Sigmoid colon (tissue), 4 donors: ENCODE measurements at regions not wholly inside any gene's neighbourhood (a gene's known extent, or its start where the extent isn't known, plus 50 kb on each side); places are given as distances from the start of the nearest gene placed in this dataset.

Source experiments
- EP300 ChIP-seq, 4 donors: sonication (generic); formaldehyde crosslinking; IDR thresholded peaks; one replicate each; pipeline ENCODE4 v1.6.1; 2017; ENCODE audit warnings: antibody characterized with exemption in 4 of 4
- POLR2A ChIP-seq, 2 donors: fragments of 450-650 bp; IDR thresholded peaks; one replicate each; pipeline ENCODE4 v1.6.1; 2016; ENCODE audit warnings: antibody characterized with exemption in 2 of 2, mild to moderate bottlenecking in 2 of 2, moderate library complexity in 2 of 2
- TF ChIP-seq, protein P1 (sequence below), 4 experiments: fragments of 450-650 bp in 3 of 4; fragments of 200-600 bp in 1 of 4; IDR thresholded peaks; one replicate each; pipeline ENCODE4 v1.5.1; 2016 to 2019; ENCODE audit warnings: antibody characterized with exemption in 4 of 4, mild to moderate bottlenecking in 3 of 4, moderate library complexity in 2 of 4

DNA sequence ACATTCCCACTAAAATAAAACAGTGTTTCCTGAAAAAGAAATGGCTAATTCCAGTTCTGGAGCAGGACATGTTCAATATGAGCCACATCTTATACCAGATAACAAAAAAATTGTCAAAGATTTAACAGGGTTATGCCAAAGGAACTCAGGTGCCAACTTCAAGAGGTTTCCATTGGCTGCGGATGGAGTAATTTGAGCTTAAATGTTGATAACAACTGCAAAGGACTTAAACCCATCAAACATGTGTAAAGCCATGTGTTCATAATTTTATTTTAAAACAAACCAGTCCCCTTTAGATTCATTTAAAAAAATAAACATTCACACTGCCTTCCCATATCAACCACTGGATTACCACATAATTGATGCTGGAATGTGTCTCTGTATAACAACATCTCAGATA, 156.4 kb upstream of the PCDH18 start:
- TF ChIP-seq, protein P1, sequence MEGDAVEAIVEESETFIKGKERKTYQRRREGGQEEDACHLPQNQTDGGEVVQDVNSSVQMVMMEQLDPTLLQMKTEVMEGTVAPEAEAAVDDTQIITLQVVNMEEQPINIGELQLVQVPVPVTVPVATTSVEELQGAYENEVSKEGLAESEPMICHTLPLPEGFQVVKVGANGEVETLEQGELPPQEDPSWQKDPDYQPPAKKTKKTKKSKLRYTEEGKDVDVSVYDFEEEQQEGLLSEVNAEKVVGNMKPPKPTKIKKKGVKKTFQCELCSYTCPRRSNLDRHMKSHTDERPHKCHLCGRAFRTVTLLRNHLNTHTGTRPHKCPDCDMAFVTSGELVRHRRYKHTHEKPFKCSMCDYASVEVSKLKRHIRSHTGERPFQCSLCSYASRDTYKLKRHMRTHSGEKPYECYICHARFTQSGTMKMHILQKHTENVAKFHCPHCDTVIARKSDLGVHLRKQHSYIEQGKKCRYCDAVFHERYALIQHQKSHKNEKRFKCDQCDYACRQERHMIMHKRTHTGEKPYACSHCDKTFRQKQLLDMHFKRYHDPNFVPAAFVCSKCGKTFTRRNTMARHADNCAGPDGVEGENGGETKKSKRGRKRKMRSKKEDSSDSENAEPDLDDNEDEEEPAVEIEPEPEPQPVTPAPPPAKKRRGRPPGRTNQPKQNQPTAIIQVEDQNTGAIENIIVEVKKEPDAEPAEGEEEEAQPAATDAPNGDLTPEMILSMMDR (IDR thresholded peaks at IDR 0.05), result no peak
- TF ChIP-seq EP300 (IDR thresholded peaks at IDR 0.05) (no peak), POLR2A (IDR thresholded peaks at IDR 0.05) (no peak)
